Gastroesophageal sphincter (tissue), 3 donors: ENCODE measurements at regions not wholly inside any gene's neighbourhood (a gene's known extent, or its start where the extent isn't known, plus 50 kb on each side); places are given as distances from the start of the nearest gene placed in this dataset.

ENCODE experiments used
- EP300 ChIP-seq: sonication (generic); formaldehyde crosslinking; IDR thresholded peaks from one replicate; pipeline ENCODE4 v1.6.1; 2017; ENCODE audit warnings: antibody characterized with exemption, mild to moderate bottlenecking
- POLR2A ChIP-seq, 2 donors: fragments of 450-650 bp; IDR thresholded peaks; one replicate each; pipeline ENCODE4 v1.6.1; 2017; ENCODE audit warnings: antibody characterized with exemption in 2 of 2, mild to moderate bottlenecking in 2 of 2, moderate library complexity in 1 of 2
- POLR2AphosphoS5 ChIP-seq: sonication (generic); formaldehyde crosslinking; IDR thresholded peaks from one replicate; pipeline ENCODE4 v1.6.1; 2017; ENCODE audit warnings: antibody characterized with exemption
- TF ChIP-seq, protein P1 (sequence below), 4 experiments: fragments of 200-600 bp in 2 of 4; fragments of 450-650 bp in 2 of 4; sonication (generic) in 1 of 4; IDR thresholded peaks; one replicate each; pipeline ENCODE4 v1.5.1; 2017 to 2019; ENCODE audit warnings: antibody characterized with exemption in 4 of 4, mild to moderate bottlenecking in 2 of 4, moderate library complexity in 2 of 4

DNA sequence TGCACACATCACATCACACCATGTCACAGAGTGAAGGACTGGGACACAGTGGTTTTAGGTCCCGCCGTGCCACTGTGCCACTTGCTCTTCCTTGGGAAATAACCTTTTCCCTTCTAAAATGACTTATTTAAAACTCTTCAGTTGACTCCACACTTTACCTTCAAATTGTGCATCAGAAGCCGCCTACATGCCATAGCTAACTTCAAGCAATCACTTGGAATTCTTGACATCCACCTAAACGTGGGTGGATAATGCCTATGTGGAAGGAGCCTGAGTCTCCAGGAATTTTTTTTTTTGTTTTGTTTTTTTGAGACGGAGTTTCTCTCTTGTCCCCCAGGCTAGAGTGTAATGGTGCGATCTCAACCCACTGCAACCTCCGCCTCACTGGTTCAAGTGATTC lies 777.4 kb upstream of the TENM3 start:
- TF ChIP-seq POLR2A (IDR thresholded peaks at IDR 0.05) (no peak), POLR2AphosphoS5 (no peak), EP300 (no peak)
- TF ChIP-seq, protein P1, sequence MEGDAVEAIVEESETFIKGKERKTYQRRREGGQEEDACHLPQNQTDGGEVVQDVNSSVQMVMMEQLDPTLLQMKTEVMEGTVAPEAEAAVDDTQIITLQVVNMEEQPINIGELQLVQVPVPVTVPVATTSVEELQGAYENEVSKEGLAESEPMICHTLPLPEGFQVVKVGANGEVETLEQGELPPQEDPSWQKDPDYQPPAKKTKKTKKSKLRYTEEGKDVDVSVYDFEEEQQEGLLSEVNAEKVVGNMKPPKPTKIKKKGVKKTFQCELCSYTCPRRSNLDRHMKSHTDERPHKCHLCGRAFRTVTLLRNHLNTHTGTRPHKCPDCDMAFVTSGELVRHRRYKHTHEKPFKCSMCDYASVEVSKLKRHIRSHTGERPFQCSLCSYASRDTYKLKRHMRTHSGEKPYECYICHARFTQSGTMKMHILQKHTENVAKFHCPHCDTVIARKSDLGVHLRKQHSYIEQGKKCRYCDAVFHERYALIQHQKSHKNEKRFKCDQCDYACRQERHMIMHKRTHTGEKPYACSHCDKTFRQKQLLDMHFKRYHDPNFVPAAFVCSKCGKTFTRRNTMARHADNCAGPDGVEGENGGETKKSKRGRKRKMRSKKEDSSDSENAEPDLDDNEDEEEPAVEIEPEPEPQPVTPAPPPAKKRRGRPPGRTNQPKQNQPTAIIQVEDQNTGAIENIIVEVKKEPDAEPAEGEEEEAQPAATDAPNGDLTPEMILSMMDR (IDR thresholded peaks at IDR 0.05), result no peak
